Calu3 (cell line): ENCODE measurements at regions not wholly inside any gene's neighbourhood (a gene's known extent, or its start where the extent isn't known, plus 50 kb on each side); places are given as distances from the start of the nearest gene placed in this dataset.

Experiments used
- BruUV-seq: library from RNA; stranded (reverse); fragments of 400-500 nt; replicated peaks from 2 replicates; lab custom pipeline; 2021; lab: Mats Ljungman, UMichigan
- CTCF ChIA-PET: fragments of 300-600 bp; sonication (Branson Sonifier 250); formaldehyde crosslinking; loops from one replicate; lab custom pipeline; 2022; ENCODE audit warnings: antibody characterized with exemption; lab: Charles Lee
- DNase-seq: peaks from one replicate; pipeline ENCODE4 v3.0.0; 2022
- H3K27ac Mint-ChIP-seq: one replicate; pipeline ENCODE4 v1.8.0; 2022; ENCODE audit warnings: mixed read lengths; ENCODE audit not compliant: unreplicated experiment
- H3K27me3 Mint-ChIP-seq: one replicate; pipeline ENCODE4 v1.8.0; 2022; ENCODE audit warnings: mixed read lengths; ENCODE audit not compliant: unreplicated experiment
- H3K36me3 Mint-ChIP-seq: one replicate; pipeline ENCODE4 v1.8.0; 2022; ENCODE audit warnings: mild to moderate bottlenecking, moderate library complexity, mixed read lengths; ENCODE audit not compliant: insufficient read depth, unreplicated experiment
- H3K4me1 Mint-ChIP-seq: one replicate; pipeline ENCODE4 v1.8.0; 2022; ENCODE audit warnings: mild to moderate bottlenecking, low read depth, mixed read lengths; ENCODE audit not compliant: unreplicated experiment
- H3K4me3 Mint-ChIP-seq: one replicate; pipeline ENCODE4 v1.8.0; 2022; ENCODE audit warnings: mild to moderate bottlenecking, low read depth, moderate library complexity, mixed read lengths; ENCODE audit not compliant: unreplicated experiment
- H3K9me3 Mint-ChIP-seq: one replicate; pipeline ENCODE4 v1.8.0; 2022; ENCODE audit warnings: low read depth, mixed read lengths; ENCODE audit not compliant: unreplicated experiment
- intact Hi-C: fragments of 100-400 bp; cut with micrococcal nuclease; formaldehyde crosslinking; loops from one replicate; pipeline ENCODE4 v1.10.0; 2022; ENCODE audit not compliant: unreplicated experiment
- TF ChIP-seq, protein P1 (sequence below): fragments of 200-600 bp; IDR thresholded peaks from one replicate; pipeline ENCODE4 v1.8.0; 2022; ENCODE audit warnings: antibody characterized with exemption; ENCODE audit not compliant: unreplicated experiment

- intact Hi-C loops, result no loop called here
- no TSS peak for BruUV-seq
- Mint-ChIP-seq H3K27me3 (peaks cover 51% of the 10 kb centered on the region), H3K4me1 (no peaks in the 10 kb centered on the region), H3K4me3 (no peak overlapping the region), H3K9me3 (peaks cover 5% of the 10 kb centered on the region), H3K36me3 (no peaks in the 10 kb centered on the region), H3K27ac (no peak overlapping the region)
- no peak for DNase-seq
- CTCF ChIA-PET, result no interaction called here
- TF ChIP-seq, protein P1, sequence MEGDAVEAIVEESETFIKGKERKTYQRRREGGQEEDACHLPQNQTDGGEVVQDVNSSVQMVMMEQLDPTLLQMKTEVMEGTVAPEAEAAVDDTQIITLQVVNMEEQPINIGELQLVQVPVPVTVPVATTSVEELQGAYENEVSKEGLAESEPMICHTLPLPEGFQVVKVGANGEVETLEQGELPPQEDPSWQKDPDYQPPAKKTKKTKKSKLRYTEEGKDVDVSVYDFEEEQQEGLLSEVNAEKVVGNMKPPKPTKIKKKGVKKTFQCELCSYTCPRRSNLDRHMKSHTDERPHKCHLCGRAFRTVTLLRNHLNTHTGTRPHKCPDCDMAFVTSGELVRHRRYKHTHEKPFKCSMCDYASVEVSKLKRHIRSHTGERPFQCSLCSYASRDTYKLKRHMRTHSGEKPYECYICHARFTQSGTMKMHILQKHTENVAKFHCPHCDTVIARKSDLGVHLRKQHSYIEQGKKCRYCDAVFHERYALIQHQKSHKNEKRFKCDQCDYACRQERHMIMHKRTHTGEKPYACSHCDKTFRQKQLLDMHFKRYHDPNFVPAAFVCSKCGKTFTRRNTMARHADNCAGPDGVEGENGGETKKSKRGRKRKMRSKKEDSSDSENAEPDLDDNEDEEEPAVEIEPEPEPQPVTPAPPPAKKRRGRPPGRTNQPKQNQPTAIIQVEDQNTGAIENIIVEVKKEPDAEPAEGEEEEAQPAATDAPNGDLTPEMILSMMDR, result no peak
Measured at GRCh38 chr18:41818381-41819355, 136.4 kb upstream of the PIK3C3 start.

GRCh38 chr18:41814651-41815050 is 140.4 kb upstream of the PIK3C3 start:
- DNase-seq, result no peak
- Mint-ChIP-seq H3K27ac (no peak overlapping the region), H3K9me3 (peaks cover 5% of the 10 kb centered on the region), H3K36me3 (no peaks in the 10 kb centered on the region), H3K4me3 (no peak overlapping the region), H3K27me3 (peaks cover 53% of the 10 kb centered on the region), H3K4me1 (no peaks in the 10 kb centered on the region)
- no TSS peak for BruUV-seq
- TF ChIP-seq, protein P1, result no peak
- CTCF ChIA-PET, result interaction anchor here (0.7 kb wide), 1 partner anchor 53 kb away, joined by 3 read pairs; no protein-coding TSS in a partner anchor
- intact Hi-C loops, result no loop called here

DNA sequence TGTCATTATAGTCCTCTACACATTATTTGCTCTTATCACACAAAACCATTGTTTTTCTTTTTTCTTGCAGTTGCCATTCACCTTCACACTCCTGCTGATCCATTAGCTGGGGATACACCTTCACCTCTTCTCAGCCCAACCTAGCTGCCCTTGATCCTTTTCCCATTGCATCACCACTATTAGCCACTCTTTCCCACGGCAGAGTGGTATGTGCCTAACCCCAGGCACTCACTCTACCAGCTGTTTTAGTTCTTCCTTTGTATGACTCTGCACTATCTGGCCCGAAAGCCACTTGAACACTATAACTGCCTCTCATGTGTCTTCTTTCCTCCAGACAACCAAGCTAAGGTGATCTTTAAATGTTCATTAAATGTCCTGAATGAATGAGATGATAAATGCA is 145.4 kb upstream of the PIK3C3 start:
- Mint-ChIP-seq H3K4me3 (no peak overlapping the region), H3K27me3 (peaks cover 34% of the 10 kb centered on the region), H3K4me1 (no peaks in the 10 kb centered on the region), H3K9me3 (peaks cover 3% of the 10 kb centered on the region), H3K36me3 (no peaks in the 10 kb centered on the region), H3K27ac (no peak overlapping the region)
- CTCF ChIA-PET, result no interaction called here
- TF ChIP-seq, protein P1, result no peak
- intact Hi-C loops, result no loop called here
- no TSS peak for BruUV-seq
- DNase-seq, result no peak

- no peak for DNase-seq
- no TSS peak for BruUV-seq
- H3K9me3 Mint-ChIP-seq, result no peaks in the 10 kb centered on the region
- H3K27me3 Mint-ChIP-seq, result peaks cover 61% of the 10 kb centered on the region
- no peak overlapping the region for H3K27ac Mint-ChIP-seq
- H3K4me3 Mint-ChIP-seq, result no peak overlapping the region
- H3K4me1 Mint-ChIP-seq, result no peaks in the 10 kb centered on the region
- intact Hi-C loops, result no loop called here
- TF ChIP-seq, protein P1, result no peak
- no peaks in the 10 kb centered on the region for H3K36me3 Mint-ChIP-seq
- CTCF ChIA-PET, result interaction anchor here (0.6 to 0.7 kb wide), 2 partner anchors 11 to 1485 kb away, joined by 3 to 4 read pairs; no protein-coding TSS in a partner anchor
Measured at GRCh38 chr18:41805341-41805740, 149.7 kb upstream of the PIK3C3 start.
